Ishikawa (cell line): ENCODE measurements at regions not wholly inside any gene's neighbourhood (a gene's known extent, or its start where the extent isn't known, plus 50 kb on each side); places are given as distances from the start of the nearest gene placed in this dataset.

Experiments used
- CEBPB ChIP-seq: IDR thresholded peaks from 2 replicates; pipeline ENCODE4 v1.6.1; 2012
- CREB1 ChIP-seq: IDR thresholded peaks from 2 replicates; pipeline ENCODE4 v1.6.1; 2012; ENCODE audit warnings: low read depth
- EP300 ChIP-seq: IDR thresholded peaks from 2 replicates; pipeline ENCODE4 v1.6.1; 2012; ENCODE audit warnings: borderline replicate concordance
- FOXM1 ChIP-seq: IDR thresholded peaks from 2 replicates; pipeline ENCODE4 v1.6.1; 2012; ENCODE audit warnings: low read depth, borderline replicate concordance
- MAX ChIP-seq: IDR thresholded peaks from 2 replicates; pipeline ENCODE4 v1.6.1; 2012
- NFIC ChIP-seq: IDR thresholded peaks from 2 replicates; pipeline ENCODE4 v1.6.1; 2012
- RAD21 ChIP-seq: IDR thresholded peaks from 2 replicates; pipeline ENCODE4 v1.6.1; 2012; ENCODE audit warnings: low read depth
- REST ChIP-seq: IDR thresholded peaks from 2 replicates; pipeline ENCODE4 v1.6.1; 2012; ENCODE audit warnings: low read depth, mild to moderate bottlenecking
- TAF1 ChIP-seq: IDR thresholded peaks from 2 replicates; pipeline ENCODE4 v1.6.1; 2012; ENCODE audit warnings: low read depth, mild to moderate bottlenecking
- TCF12 ChIP-seq: IDR thresholded peaks from 2 replicates; pipeline ENCODE4 v1.6.1; 2012; ENCODE audit warnings: low read depth
- TEAD4 ChIP-seq: IDR thresholded peaks from 2 replicates; pipeline ENCODE4 v1.6.1; 2012
- YY1 ChIP-seq: IDR thresholded peaks from 2 replicates; pipeline ENCODE4 v1.6.1; 2012; ENCODE audit warnings: low read depth
- ZBTB7A ChIP-seq: IDR thresholded peaks from 2 replicates; pipeline ENCODE4 v1.6.1; 2012; ENCODE audit warnings: low read depth

GRCh38 chr12:92030618-92031017 lies 115.0 kb downstream of the BTG1 start:
- TF ChIP-seq RAD21 = no peak
- TF ChIP-seq FOXM1 = no peak
- TF ChIP-seq YY1 = no peak
- no peak for TF ChIP-seq NFIC
- no peak for TF ChIP-seq MAX
- no peak for TF ChIP-seq EP300
- no peak for TF ChIP-seq TAF1
- TF ChIP-seq REST = no peak
- no peak for TF ChIP-seq CREB1
- no peak for TF ChIP-seq ZBTB7A
- TF ChIP-seq TCF12 = no peak
- no peak for TF ChIP-seq TEAD4
- no peak for TF ChIP-seq CEBPB
